ENCODE measurements at regions not wholly inside any gene's neighbourhood (a gene's known extent, or its start where the extent isn't known, plus 50 kb on each side); places are given as distances from the start of the nearest gene placed in this dataset.
A peak's percentile ranks its signal among the peaks of the same experiment; 100 is the strongest.

DNA sequence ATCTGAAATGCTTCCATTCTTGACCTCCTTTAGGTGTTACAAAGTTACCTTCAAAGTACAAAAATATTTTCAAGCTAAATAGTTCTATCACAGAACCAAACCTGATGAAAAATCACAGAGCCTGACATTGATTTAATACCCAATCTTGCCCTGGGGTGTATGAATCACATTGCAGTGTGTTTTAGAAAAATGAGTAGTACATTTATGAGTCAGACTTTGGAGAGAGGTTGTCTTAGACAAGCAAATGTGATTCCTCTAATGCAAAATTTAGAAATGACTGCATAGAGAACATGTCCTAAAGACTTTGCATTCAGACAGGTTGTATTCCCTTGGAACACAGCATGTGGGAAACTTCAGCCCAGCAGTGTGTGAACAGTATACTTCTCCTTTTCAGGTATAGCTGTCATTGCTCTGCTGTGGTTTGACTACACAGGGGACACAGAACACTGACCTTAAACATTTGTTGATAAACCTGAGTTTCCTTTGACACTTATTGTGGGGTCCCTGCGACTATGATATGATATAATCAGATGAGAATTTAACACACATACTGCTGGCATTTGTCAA is 972.1 kb downstream of the JRKL start:
- intact Hi-C loops (cut with DNase I) = no loop called here
- TF ChIP-seq, protein P1, sequence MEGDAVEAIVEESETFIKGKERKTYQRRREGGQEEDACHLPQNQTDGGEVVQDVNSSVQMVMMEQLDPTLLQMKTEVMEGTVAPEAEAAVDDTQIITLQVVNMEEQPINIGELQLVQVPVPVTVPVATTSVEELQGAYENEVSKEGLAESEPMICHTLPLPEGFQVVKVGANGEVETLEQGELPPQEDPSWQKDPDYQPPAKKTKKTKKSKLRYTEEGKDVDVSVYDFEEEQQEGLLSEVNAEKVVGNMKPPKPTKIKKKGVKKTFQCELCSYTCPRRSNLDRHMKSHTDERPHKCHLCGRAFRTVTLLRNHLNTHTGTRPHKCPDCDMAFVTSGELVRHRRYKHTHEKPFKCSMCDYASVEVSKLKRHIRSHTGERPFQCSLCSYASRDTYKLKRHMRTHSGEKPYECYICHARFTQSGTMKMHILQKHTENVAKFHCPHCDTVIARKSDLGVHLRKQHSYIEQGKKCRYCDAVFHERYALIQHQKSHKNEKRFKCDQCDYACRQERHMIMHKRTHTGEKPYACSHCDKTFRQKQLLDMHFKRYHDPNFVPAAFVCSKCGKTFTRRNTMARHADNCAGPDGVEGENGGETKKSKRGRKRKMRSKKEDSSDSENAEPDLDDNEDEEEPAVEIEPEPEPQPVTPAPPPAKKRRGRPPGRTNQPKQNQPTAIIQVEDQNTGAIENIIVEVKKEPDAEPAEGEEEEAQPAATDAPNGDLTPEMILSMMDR (IDR thresholded peaks at IDR 0.05) = no peak
- H3K9me3 ChIP-seq = no peaks in the 10 kb centered on the region
- no peak for ATAC-seq
- no peak overlapping the region for H3K4me3 ChIP-seq
- H3K36me3 ChIP-seq = no peaks in the 10 kb centered on the region
- no peak overlapping the region for H3K27ac ChIP-seq
- no peaks in the 10 kb centered on the region for H3K27me3 ChIP-seq
- DNase-seq = no peak
- H3K4me1 ChIP-seq = no peaks in the 10 kb centered on the region

DNA sequence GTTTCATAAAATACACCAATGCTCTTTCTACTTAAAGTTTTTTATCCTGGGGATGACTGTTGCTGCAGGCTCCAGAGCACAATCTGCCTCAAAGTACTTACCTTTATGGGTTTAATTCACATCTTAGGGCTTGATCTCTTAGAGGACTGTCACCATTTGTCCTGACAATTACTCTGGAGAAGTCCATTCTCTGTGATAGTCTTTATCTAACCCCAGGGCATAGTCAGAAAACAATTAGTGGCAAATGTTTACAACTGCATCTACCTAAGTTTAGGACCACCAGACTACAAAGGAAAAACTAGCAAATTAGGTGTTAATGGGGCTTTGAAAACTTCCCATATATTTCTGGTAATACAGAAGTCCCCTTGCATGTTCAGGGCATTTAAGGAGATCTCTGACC is 973.5 kb downstream of the JRKL start:
- DNase-seq (no peak), ATAC-seq (no peak)
- intact Hi-C loops (cut with DNase I) = no loop called here
- H3K36me3 ChIP-seq = no peaks in the 10 kb centered on the region
- H3K27ac ChIP-seq = no peak overlapping the region
- H3K4me3 ChIP-seq = no peak overlapping the region
- H3K9me3 ChIP-seq = no peaks in the 10 kb centered on the region
- TF ChIP-seq, protein P1 (IDR thresholded peaks at IDR 0.05) = no peak
- no peaks in the 10 kb centered on the region for H3K4me1 ChIP-seq
- H3K27me3 ChIP-seq = no peaks in the 10 kb centered on the region

DNA sequence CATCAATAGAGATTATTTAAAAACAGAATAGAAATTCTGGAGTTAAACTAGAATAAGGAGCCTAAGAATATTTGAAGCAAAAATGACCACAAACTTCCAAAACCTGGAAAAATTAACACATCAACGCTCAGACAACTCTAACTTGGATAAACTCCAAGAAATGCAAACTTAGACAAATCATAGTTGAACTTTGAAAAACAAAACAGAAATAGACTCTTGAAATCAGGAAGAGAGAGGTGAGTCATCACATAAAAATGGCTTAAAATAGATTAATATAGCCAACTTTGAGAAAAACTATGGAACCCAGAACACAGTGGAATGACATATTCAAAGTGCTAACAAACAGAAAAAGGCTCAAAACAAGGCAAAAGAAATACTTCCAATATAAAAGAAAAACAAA is 974.2 kb downstream of the JRKL start:
- ATAC-seq (no peak), DNase-seq (no peak)
- H3K27ac ChIP-seq = no peak overlapping the region
- intact Hi-C loops (cut with DNase I) = no loop called here
- no peak overlapping the region for H3K4me3 ChIP-seq
- H3K4me1 ChIP-seq = no peaks in the 10 kb centered on the region
- H3K36me3 ChIP-seq = no peaks in the 10 kb centered on the region
- no peaks in the 10 kb centered on the region for H3K27me3 ChIP-seq
- no peaks in the 10 kb centered on the region for H3K9me3 ChIP-seq
- TF ChIP-seq, protein P1 (IDR thresholded peaks at IDR 0.05) = no peak

DNA sequence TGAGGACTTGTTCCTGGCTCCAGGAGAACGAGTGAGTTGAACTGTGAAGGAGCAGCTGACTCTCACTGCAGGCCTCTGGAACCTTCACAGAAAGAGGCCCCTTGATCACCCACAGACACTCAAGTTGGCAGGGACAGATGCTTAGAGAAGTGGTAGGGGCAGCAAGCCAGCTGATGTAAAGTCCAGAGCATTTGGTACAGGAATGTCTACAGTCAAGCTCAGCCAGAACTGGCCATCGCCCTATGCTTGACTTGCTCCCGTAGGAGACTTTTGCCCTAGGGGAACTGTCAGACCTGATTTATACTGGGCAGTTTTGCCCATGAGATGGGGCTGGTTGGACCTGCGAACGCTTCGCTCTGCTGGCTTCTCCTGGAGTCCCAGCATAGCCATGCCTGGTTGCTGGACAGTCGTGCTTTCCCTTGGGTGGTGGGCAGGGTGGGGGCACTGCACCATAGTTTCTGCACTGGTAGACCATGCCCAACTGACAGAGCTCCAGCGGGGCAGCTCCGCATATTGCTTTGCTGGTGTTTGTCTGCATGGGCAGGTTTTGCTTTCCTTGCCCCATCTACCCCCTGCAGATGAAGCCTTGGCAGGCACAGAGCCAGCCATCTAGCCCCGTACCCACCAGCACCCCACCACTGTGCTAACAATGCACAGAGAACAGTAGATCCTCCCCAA is 977.7 kb downstream of the JRKL start:
- TF ChIP-seq, protein P1 (IDR thresholded peaks at IDR 0.05) = no peak
- no peak overlapping the region for H3K4me3 ChIP-seq
- no peaks in the 10 kb centered on the region for H3K9me3 ChIP-seq
- intact Hi-C loops (cut with DNase I) = no loop called here
- H3K4me1 ChIP-seq = no peaks in the 10 kb centered on the region
- no peaks in the 10 kb centered on the region for H3K27me3 ChIP-seq
- ATAC-seq (peak; percentile 16), DNase-seq (no peak)
- H3K36me3 ChIP-seq = no peaks in the 10 kb centered on the region
- H3K27ac ChIP-seq = no peak overlapping the region

DNA sequence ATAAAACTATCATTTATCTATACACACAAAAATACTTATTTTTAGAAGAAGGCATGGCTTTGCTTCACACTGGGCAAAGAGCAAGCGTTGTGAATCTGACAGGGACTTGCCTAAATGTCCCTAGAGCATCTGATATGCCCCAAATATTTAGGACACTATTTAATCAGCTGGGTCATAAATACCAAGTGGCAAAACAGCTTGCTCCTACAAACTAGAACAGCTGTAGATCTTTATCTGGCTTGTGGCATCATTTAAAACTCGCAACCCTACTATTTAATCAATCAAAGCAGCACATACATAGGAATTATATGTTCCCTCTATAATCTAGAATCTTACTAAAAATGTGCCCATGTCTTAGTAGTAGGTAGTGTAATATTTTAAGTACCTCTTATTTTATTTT is 999.5 kb downstream of the JRKL start:
- intact Hi-C loops (cut with DNase I) = no loop called here
- no peak for ATAC-seq

More for the DNA sequence above, 999.5 kb downstream of the JRKL start:
- no peak for DNase-seq
- TF ChIP-seq, protein P1 (IDR thresholded peaks at IDR 0.05) = no peak
- no peaks in the 10 kb centered on the region for H3K4me1 ChIP-seq
- no peaks in the 10 kb centered on the region for H3K36me3 ChIP-seq
- H3K27ac ChIP-seq = no peak overlapping the region
- no peaks in the 10 kb centered on the region for H3K27me3 ChIP-seq
- no peak overlapping the region for H3K4me3 ChIP-seq
- H3K9me3 ChIP-seq = no peaks in the 10 kb centered on the region

All from upper lobe of right lung (tissue), 1 donor.